Mesodermal cell (in vitro differentiated cells): ENCODE measurements at regions not wholly inside any gene's neighbourhood (a gene's known extent, or its start where the extent isn't known, plus 50 kb on each side); places are given as distances from the start of the nearest gene placed in this dataset.

Experiments
- H3K27ac ChIP-seq: 2 replicates; pipeline ENCODE4 v1.7.0; 2013; ENCODE audit warnings: mild to moderate bottlenecking, low read depth, low read length, moderate library complexity; ENCODE audit not compliant: severe bottlenecking
- H3K36me3 ChIP-seq: 2 replicates; pipeline ENCODE4 v1.7.1; 2013; ENCODE audit warnings: mild to moderate bottlenecking, low read length, moderate library complexity; ENCODE audit not compliant: control insufficient read depth, insufficient read depth
- H3K4me1 ChIP-seq: one replicate; pipeline ENCODE4 v1.7.1; 2013; ENCODE audit warnings: mild to moderate bottlenecking, low read length; ENCODE audit not compliant: insufficient read depth, control insufficient read depth, poor library complexity, severe bottlenecking
- H3K4me3 ChIP-seq: 2 replicates; pipeline ENCODE4 v1.7.0; 2013; ENCODE audit warnings: low read length, control low read depth, mild to moderate bottlenecking; ENCODE audit not compliant: insufficient read depth, poor library complexity, severe bottlenecking; ENCODE audit errors: extremely low read depth
- H3K9me3 ChIP-seq: 2 replicates; pipeline ENCODE4 v1.7.1; 2013; ENCODE audit warnings: mild to moderate bottlenecking, low read length, moderate library complexity; ENCODE audit not compliant: control insufficient read depth
- WGBS, 2 experiments: methylation state at CpG; one replicate each; pipeline ENCODE4 v1.1.5; 2013; ENCODE audit warnings: missing lambda C conversion rate in 2 of 2; ENCODE audit not compliant: insufficient coverage in 2 of 2; 5-methylcytosine and 5-hydroxymethylcytosine counted together

DNA sequence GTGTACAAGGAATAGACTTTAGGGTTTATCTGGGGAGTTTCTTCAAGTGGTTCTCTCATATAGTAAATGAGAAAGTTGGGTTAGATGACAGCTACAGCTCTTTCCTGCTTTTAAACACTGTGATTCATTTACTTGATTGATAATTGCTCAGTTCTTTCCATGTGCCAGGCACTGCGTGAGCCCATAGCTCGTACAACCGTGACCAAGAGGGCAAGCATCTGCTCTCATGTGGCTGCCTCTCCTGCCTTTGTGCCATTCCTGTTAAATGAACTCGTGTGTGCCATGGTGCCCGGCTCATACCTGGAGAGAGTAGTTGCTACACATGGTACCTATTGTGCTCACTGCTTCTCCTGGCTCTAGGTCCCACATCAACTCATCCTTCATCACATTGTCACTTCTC is 206.3 kb downstream of the SNX19 start:
- Histone ChIP-seq H3K36me3 (no peaks in the 10 kb centered on the region), H3K4me1 (no peaks in the 10 kb centered on the region), H3K4me3 (no peak overlapping the region), H3K27ac (no peak overlapping the region), H3K9me3 (peaks cover 3% of the 10 kb centered on the region)
- 92 to 94% methylated on average over 5 of the region's 5 CpGs for WGBS, 2 experiments

- Histone ChIP-seq H3K9me3 (peaks cover 3% of the 10 kb centered on the region), H3K4me3 (no peak overlapping the region), H3K36me3 (no peaks in the 10 kb centered on the region), H3K4me1 (no peaks in the 10 kb centered on the region), H3K27ac (no peak overlapping the region)
- WGBS, 2 experiments: 96% methylated on average over 12 of the region's 13 CpGs
Observed at GRCh38 chr11:130710497-130711012, 205.7 kb downstream of the SNX19 start.

DNA sequence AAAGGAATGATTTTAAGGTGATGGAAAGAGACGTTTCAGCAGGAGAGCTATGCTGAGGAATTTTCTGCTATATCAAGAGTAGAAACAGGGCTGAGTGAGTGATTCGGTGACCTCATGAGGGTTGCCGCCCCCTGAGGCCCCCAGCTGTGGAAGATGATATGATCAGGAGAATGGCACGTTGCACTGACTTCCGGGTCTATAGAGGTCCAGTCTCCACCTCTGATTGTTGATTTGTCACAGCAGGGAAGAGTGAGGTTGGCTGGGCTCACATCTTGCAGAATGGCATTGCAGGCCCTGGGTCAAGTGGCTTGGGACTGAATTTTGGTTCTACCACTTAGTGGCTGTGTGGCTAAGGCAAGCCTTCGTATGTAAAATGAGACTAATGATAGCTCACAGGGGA is 205.1 kb downstream of the SNX19 start:
- no peak overlapping the region for H3K27ac ChIP-seq
- no peak overlapping the region for H3K4me3 ChIP-seq
- 82 to 97% methylated on average over 4 to 6 of the region's 6 CpGs for WGBS, 2 experiments
- H3K9me3 ChIP-seq: peaks cover 3% of the 10 kb centered on the region
- H3K36me3 ChIP-seq: no peaks in the 10 kb centered on the region
- no peaks in the 10 kb centered on the region for H3K4me1 ChIP-seq

DNA sequence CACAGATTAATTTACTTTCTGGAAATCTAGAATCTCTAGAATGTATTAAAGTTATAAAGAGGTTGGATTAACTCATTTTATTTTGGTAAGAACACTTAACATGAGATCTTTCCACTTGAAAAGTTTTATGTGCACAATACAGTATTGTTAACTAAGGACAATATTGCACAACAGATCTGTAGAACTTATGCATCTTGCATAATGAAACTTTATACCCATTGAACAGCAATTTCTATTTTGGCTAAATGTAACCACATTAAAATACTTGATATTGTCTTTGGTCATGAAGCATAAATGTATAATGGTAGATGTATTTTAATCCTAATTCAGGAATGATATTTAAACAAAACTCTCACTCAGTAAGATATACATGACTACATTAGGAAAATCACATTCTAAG is 203.8 kb downstream of the SNX19 start:
- Histone ChIP-seq H3K9me3 (peaks cover 3% of the 10 kb centered on the region), H3K27ac (no peak overlapping the region), H3K4me1 (no peaks in the 10 kb centered on the region), H3K4me3 (no peak overlapping the region), H3K36me3 (no peaks in the 10 kb centered on the region)

DNA sequence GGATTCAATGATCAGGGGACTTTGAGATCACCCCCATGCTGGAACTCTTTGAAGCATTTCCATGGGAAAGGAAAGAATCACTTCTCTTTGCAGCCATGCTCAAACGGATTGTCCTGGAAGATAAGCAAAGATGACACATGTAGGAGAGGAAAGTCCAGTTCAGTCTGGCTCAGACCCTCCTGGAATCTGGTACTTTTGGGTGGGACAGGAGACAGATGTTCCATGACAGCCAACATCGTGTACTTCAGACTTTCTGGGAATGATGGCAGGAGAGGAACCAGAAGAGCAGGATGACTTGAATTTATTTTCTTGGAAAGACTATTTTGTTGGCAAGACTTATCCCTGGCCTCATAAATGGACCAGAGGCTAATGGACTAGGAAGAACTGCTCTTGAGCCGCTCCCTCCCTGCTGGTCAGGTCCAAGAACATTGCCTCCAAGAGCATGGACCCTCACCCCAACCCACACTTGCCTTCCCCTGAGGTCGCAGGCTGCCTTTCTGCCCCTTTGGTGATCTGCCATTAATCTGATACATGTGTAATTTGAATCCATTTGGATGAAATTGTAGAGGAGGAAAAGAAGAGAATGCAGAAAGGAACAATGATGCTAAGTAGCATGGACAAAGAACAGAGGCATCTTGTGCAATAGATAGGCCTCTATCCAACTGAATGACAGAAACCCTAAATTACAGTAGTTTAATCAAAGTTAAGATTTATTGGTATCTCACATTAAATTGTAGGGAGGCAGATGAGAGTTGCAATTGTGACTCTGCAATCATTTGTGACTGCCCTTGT is 201.0 kb downstream of the SNX19 start:
- no peak overlapping the region for H3K4me3 ChIP-seq
- H3K36me3 ChIP-seq: no peaks in the 10 kb centered on the region
- H3K27ac ChIP-seq: no peak overlapping the region
- H3K9me3 ChIP-seq: no peaks in the 10 kb centered on the region
- H3K4me1 ChIP-seq: peaks cover 3% of the 10 kb centered on the region
- 82 to 90% methylated on average over 2 to 3 of the region's 4 CpGs for WGBS, 2 experiments

GRCh38 chr11:130715877-130716220 is 200.4 kb downstream of the SNX19 start:
- no peaks in the 10 kb centered on the region for H3K36me3 ChIP-seq
- H3K4me1 ChIP-seq: peaks cover 3% of the 10 kb centered on the region
- H3K4me3 ChIP-seq: no peak overlapping the region
- H3K27ac ChIP-seq: no peak overlapping the region
- WGBS, 2 experiments: no CpG with 5 or more reads among the region's 1 CpG
- no peaks in the 10 kb centered on the region for H3K9me3 ChIP-seq

- H3K4me3 ChIP-seq: no peak overlapping the region
- peaks cover 8% of the 10 kb centered on the region for H3K4me1 ChIP-seq
- 95 to 98% methylated on average over 6 of the region's 6 CpGs for WGBS, 2 experiments
- H3K36me3 ChIP-seq: no peaks in the 10 kb centered on the region
- H3K27ac ChIP-seq: no peak overlapping the region
- H3K9me3 ChIP-seq: no peaks in the 10 kb centered on the region
Observed at GRCh38 chr11:130718120-130718519, 198.2 kb downstream of the SNX19 start.

DNA sequence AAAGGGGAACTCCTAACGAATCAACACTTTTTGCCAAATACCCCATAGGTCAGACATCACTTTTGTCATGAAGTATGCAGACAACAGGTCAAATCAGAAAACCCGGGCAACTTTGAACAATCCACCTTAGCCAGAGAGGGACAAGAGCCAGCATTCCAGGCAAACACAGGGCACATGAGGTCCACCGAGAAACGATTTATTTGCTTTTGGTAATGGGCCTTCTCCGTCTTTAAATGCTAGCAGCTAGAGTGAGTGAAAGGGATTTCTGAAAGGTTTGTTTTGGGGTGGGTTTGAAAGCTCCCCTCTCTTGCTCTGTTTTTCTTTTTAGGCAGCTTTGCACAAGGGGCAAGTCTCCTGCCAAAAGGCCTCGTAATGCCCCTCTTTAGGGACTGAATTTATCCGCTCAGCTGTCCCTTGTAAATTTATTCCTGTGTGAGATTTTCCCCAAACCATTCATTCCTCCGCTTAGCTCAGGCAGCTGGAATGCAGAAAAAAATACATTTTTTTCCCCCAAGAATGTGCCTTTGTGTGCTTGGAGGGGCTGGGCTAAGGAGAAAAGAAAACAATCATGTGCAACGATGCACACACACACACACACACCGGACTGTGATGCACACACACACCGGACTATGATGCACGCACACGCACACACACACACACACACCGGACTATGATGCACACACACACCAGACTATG is 196.9 kb downstream of the SNX19 start:
- WGBS, 2 experiments: 88 to 90% methylated on average over 5 to 8 of the region's 14 CpGs
- H3K27ac ChIP-seq: peak overlapping the region; percentile 18
- H3K4me1 ChIP-seq: peaks cover 8% of the 10 kb centered on the region

DNA sequence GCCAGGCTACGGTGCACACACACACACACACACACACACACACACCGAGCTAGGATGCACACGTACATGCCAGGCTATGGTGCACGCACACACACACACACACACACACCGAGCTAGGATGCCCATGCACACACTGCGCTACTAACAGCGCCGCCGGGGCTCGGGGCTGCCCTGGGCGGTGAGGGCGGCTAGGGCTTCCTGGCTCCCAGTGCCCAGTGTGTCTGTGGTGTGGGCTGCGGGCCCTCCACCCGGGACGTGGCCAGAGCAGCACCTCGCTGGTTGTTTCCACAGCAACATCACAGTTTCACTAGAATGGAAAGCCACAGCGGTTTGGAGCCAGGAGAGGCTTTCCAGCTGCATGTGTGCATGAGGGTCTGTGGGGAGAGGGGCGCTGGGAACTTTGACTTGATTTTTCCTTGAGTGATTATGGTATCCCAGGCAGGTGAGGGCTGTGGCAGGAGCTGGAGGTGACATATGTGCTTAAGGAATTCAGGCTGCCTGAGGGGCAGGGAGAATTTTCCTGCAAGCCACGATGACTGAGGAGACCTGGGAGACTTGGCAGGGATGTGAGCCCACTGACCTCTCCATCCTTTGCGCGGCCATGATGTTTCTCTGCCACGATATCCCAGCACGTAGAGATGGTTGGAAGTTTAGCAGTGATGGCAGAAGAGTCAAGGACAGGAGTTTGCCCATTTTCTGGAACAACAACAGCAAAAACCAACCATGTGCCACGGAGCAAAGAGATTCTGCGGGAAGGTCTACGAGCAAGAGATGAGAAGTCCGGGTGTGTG is 195.9 kb downstream of the SNX19 start:
- Histone ChIP-seq H3K9me3 (no peaks in the 10 kb centered on the region), H3K27ac (no peak overlapping the region), H3K4me3 (no peak overlapping the region), H3K36me3 (no peaks in the 10 kb centered on the region), H3K4me1 (peaks cover 8% of the 10 kb centered on the region)
- WGBS, 2 experiments: 89 to 94% methylated on average over 15 to 22 of the region's 27 CpGs

More for the DNA sequence above, 196.9 kb downstream of the SNX19 start:
- Histone ChIP-seq H3K36me3 (no peaks in the 10 kb centered on the region), H3K4me3 (no peak overlapping the region), H3K9me3 (no peaks in the 10 kb centered on the region)

GRCh38 chr11:130721023-130721681 is 195.1 kb downstream of the SNX19 start:
- WGBS, 2 experiments: 82 to 90% methylated on average over 2 to 4 of the region's 5 CpGs
- Histone ChIP-seq H3K4me1 (peaks cover 11% of the 10 kb centered on the region), H3K27ac (no peak overlapping the region), H3K9me3 (no peaks in the 10 kb centered on the region), H3K4me3 (no peak overlapping the region), H3K36me3 (no peaks in the 10 kb centered on the region)
